MM.1S (cell line): ENCODE measurements at regions not wholly inside any gene's neighbourhood (a gene's known extent, or its start where the extent isn't known, plus 50 kb on each side); places are given as distances from the start of the nearest gene placed in this dataset.

ENCODE experiments used
- CTCF ChIP-seq: fragments of 300-600 bp; sonication (generic); IDR thresholded peaks from 2 replicates; pipeline ENCODE4 v1.5.1; 2016; ENCODE audit warnings: antibody characterized with exemption, low read length, mixed read lengths
- EZH2 ChIP-seq: fragments of 300-600 bp; sonication (generic); optimal IDR thresholded peaks from 2 replicates; pipeline ENCODE3; 2017; ENCODE audit warnings: low read depth, mild to moderate bottlenecking, antibody characterized with exemption, low read length, mixed read lengths
- EZH2phosphoT487 ChIP-seq: fragments of 300-600 bp; sonication (generic); IDR thresholded peaks from 2 replicates; pipeline ENCODE4 v1.6.1; 2018; ENCODE audit warnings: antibody characterized with exemption, low read length

GRCh38 chr3:115402651-115403050 lies 220.7 kb upstream of the GAP43 start:
- no peak for TF ChIP-seq CTCF
- TF ChIP-seq EZH2phosphoT487: no peak
- no peak for TF ChIP-seq EZH2
